ENCODE measurements at regions not wholly inside any gene's neighbourhood (a gene's known extent, or its start where the extent isn't known, plus 50 kb on each side); places are given as distances from the start of the nearest gene placed in this dataset.

DNA sequence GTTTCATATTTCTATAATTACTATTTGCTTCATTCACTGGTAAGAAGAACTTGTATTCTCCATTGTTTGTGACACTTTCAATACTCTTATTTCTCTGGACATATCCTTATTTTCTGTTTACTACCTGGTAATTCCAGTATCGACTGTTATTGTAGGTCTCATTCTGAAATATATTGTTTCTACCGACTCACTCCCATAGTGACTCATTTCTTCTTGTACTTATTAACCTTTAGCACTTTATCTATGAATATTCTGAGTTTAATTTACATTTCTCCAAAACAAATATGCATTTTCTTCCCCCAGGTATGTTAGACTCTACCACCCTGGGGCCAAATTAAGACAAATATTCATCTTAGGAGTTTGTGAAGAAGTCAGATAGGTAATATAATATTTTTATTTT is 164.5 kb upstream of the BTBD3 start:
- TF ChIP-seq, protein P1, sequence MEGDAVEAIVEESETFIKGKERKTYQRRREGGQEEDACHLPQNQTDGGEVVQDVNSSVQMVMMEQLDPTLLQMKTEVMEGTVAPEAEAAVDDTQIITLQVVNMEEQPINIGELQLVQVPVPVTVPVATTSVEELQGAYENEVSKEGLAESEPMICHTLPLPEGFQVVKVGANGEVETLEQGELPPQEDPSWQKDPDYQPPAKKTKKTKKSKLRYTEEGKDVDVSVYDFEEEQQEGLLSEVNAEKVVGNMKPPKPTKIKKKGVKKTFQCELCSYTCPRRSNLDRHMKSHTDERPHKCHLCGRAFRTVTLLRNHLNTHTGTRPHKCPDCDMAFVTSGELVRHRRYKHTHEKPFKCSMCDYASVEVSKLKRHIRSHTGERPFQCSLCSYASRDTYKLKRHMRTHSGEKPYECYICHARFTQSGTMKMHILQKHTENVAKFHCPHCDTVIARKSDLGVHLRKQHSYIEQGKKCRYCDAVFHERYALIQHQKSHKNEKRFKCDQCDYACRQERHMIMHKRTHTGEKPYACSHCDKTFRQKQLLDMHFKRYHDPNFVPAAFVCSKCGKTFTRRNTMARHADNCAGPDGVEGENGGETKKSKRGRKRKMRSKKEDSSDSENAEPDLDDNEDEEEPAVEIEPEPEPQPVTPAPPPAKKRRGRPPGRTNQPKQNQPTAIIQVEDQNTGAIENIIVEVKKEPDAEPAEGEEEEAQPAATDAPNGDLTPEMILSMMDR (conservative IDR thresholded peaks at IDR 0.05; ENCODE audit: low read length): no peak
- no peak for TF ChIP-seq EZH2phosphoT487 (IDR thresholded peaks at IDR 0.05; ENCODE audit: borderline replicate concordance)
